Globus pallidus (tissue), 1 donor: ENCODE measurements at regions not wholly inside any gene's neighbourhood (a gene's known extent, or its start where the extent isn't known, plus 50 kb on each side); places are given as distances from the start of the nearest gene placed in this dataset.

Source experiments
- DNase-seq: peaks from one replicate; pipeline ENCODE4 v3.0.0-alpha.2; 2015; ENCODE audit warnings: low spot score

DNA sequence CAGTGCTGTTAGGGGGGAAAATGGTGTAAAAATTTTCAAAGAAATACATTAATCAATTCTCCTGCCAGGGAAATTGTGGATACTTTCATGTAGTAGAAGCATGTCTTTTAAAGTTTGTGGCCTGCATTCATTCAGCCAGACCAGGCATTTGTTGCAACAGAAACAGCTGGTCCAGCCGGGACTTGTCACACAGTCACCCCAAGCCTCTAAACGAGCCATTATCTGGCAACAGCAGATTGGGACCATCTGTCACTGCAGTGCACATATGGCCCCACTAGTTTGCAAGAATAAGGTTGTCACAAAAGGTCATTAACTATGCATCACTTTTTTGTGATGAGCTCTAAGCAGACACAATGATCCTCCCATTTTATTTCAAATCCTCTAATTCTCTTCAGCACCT is 193.9 kb downstream of the PHLDA1 start:
- no peak for DNase-seq

DNA sequence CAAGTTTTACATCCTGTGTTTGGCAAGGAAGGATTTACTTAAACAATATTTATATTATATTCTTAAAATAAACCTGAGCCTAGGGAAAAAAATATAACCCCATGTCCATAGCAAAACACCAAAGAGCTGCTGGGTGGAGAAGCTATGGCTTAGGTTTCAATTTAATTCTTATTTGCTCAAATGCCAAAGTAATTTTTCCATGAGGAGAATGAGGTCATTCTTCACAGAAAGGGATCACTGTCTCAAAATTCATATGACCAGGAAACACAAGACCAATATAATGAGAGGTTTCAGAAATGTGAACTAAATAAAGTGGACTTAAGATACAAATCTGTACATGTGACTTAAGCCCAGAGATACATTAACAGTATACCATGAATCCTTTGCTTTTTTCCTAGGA is 195.0 kb downstream of the PHLDA1 start:
- no peak for DNase-seq

DNA sequence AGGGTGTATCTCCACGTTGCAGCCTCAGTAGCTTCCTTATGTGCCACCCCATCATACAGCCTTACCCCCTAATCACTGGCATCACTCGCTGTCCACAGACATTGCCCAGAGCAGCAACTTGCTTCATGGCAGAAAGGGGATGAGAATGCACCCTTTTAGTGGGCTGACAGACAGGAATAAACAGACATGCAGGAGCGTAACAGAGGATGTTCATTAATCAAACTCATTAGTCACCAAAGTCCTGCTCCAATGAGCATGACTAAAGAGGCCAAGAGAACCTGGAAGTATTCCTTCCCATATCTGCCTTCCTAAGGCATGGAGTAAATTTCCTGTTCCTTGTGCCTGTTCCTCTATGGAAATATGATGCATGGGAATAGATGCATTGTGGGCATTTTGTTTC is 197.0 kb downstream of the PHLDA1 start:
- no peak for DNase-seq

DNA sequence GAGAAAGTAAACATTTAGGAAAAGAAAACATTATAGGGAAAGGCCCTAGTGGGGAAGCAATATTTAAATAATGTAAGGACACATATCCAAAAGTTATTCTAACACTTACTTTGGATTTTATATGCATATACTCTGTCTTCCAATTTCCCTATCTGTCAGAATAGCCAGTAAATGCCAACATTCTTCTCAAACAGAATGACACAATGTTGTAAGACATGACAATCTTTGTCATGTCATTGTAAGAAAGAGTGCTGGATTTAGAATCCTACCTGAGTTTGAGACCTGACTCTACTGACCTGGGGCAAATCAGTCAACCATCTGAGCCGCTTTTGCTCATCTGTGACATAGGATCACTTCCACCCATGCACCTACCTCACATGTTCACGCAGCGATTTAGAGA is 198.3 kb downstream of the PHLDA1 start:
- DNase-seq = no peak

DNA sequence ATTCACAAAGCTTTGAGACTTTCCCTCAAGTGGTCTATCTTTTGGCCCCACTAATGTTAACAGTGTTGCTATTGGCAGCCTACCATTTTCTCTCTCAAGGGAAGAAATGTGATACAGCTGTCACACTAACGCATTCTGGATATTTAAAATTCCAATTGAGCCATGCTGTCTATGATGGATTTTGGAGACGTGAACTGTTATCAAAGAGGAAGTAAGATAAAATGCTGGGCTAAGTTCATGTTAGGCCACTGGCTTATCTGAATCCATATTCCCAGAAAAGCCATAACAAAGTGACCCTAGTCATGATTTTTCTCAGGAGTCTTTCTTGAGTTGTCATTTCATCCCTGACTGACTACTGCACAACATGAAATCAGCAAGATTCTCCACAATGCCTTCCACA is 200.2 kb downstream of the PHLDA1 start:
- DNase-seq = no peak

DNA sequence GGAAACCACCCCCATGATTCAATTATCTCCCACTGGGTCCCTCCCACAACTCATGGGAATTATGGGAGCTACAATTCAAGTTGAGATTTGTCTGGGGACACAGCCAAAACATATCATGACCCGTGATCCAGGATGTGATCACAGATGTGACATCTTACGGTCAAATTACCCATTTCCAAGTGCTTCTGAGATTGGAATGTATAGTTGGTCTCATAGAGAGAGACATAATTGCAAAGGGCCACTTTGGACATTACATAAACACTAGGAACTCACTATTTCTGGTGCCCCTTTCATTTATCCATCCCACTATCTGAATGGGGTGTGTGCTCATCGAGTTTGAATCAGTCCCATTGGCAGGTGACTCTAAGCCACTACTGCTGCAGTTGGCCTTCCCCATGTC is 204.5 kb downstream of the PHLDA1 start:
- no peak for DNase-seq

DNA sequence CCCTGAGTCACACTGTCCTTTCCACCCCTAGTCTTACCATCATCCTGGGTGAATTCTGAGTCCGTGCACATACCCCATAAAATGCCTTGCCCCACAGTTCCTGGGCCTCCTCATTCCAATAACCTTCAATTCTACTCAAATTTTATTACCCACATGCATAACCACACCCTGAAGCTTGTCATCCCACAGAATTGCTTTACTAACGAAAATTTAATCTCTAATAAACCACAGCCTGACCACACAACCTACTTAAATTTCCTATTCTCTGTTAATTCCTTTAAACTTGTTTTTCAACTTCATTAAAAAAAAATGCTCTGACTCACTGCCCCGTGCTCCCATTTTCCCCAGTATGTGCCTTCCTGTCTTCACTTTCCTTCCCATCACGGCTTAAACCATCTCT is 205.9 kb downstream of the PHLDA1 start:
- no peak for DNase-seq

DNA sequence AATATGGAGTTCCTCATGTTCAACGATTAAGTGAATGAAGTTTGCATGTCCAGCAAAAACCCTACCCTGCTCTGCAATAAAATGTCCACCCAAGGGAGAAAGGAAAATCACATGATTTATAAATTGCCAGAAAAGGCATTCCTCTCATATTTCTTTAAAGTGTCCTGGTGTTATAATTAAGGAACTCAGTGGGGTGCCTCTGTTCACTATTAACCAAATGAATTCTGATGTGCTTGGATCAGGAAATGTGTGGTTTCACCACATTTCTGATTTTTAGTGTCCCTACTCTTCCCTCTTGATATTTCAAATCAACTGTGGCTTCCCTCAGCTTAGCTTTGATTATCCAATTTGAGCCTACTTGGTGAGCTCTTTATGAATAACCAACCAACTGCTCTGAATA is 208.1 kb downstream of the PHLDA1 start:
- DNase-seq = no peak

DNA sequence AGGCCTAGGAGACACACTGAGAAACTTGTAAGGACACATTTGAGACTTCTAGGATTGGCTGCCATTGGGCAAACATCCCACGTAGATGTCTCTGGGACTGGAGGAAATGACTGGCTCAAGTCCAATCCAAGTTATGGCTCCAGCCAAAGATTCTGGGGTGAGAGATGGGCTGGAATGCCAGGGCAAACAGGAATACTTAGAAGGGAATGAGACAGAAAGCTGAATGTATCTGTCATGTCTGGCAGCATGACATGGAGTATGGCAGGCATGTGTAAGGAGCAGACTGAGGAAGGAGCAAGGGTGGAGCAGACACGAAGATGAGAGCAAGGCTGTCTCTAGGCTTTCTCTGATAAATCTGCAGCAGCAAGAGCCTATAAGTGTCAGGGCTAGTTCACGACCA is 209.2 kb downstream of the PHLDA1 start:
- no peak for DNase-seq

DNA sequence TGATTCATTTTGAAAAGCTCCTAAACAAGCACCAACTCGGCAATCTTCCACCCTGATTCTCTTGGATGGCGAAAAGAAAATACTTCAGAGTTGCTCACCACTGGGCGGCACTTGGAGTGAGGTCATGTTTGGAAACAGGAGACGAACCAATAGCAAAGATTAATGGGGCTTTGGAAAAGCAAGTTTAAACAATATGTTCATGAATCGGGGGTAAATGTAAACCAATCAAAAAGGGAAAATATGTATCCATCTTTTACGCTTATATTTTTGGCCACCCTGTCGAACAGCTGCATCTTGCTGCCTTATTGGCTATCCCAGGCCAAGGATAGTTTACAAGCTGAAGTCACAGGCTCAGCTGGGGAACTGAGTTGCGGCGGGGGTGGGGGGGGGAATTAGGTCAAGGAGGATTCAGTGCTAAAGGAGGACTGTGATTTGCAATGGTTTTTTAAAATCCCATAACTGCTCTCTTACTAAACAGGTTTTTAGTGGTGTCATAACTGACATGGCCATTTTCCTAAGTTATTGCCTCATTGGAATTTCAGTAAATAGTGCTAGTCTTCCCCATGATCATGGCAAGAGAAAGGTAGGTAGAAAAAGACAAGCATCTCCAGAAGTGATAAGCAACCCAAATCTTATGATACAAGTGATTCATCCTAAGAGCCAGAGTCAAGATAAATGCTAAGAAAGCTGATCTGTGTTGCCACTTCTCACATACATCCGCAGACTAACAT is 210.6 kb downstream of the PHLDA1 start:
- DNase-seq = no peak

DNA sequence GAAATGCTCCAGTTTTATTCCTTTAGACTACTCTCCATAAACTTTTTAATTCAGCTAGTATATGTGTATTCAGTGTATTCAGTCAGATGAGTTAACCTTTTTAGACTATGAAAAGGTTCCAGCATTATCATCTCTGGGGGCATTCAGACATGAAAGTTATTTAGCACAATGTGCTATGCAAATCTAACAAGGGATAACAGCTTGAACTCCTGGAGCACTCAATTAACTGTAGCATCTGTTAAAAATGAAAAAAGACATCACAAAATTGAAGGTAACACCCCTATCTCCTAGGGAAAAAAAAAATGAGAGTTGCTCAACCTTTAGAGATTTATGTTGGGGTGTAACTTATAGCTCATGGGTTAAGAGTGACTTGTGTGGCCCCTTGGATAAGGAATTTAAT is 211.5 kb downstream of the PHLDA1 start:
- DNase-seq = no peak

DNA sequence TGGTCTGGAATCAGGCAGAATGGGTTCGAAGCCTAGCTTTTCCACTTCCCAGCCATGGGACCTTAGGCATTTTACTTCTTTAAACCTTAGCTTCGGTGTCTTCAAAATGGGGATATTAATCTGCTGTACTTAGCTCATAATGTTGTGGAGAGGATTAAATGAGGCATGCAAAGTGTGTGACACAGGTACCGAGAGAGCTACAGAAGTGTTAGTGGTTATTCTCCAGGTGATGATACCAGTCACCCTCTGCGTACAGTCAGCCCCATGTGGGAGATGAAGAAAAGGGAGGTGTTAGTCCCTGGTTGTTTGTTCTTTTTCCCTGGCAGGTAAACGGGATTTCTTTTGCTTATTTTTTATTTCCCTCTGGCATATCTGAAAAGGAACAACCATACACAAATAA is 212.1 kb downstream of the PHLDA1 start:
- DNase-seq = no peak

DNA sequence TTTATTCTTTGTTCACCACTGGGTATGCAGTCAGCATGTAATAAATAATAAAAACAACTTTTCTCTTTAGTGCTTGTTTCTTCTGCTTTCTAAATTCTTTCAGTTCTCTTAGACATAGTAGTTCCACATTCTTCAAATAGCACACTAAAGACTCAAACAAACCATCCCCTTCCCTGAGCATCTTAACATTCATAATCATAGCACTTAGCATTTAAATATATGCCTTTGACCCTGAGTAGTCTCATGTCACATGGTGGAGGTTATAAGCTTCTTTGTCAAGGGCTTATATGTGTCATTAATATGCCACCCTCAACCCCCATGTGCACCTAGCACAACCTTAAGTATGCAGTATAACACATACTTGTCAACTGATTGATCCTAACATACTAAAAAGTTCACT is 212.7 kb downstream of the PHLDA1 start:
- no peak for DNase-seq

DNA sequence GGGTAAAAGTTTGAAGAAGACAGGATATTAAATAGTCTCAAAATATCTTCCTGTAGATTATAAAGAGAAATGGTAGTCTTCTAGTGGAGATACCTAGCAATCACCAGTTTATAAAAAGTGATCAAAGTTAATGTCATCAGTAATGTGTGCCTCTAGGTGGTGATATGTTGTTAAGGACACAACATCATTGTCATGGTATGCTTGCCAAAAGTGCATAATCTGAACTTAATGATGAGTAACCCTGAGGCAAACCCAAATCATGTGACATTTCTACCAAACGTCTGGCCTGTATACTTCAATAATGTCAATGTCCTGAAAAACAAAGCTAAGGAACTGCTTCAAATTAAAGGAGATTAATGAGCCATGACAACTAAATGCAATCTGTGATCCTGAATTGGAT is 214.7 kb downstream of the PHLDA1 start:
- no peak for DNase-seq

DNA sequence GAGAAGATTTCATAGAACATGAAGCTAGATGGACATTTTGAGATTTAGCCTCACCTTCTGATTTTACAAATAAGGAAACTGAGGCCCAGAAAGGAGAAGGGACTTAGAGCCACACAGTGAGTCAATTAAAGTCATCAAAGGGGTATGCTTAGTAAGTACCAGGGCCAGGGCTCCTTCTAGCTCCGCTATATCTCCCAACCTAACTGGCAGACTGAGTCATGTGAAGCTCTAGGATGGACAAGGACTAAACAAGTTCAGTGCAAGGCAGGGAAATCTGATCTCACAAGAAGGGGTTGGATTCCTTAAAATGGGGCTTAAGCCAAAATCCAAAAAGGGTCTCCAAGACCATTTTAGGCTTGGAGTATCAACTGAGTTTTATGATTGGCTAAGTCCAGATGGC is 215.8 kb downstream of the PHLDA1 start:
- DNase-seq = no peak

DNA sequence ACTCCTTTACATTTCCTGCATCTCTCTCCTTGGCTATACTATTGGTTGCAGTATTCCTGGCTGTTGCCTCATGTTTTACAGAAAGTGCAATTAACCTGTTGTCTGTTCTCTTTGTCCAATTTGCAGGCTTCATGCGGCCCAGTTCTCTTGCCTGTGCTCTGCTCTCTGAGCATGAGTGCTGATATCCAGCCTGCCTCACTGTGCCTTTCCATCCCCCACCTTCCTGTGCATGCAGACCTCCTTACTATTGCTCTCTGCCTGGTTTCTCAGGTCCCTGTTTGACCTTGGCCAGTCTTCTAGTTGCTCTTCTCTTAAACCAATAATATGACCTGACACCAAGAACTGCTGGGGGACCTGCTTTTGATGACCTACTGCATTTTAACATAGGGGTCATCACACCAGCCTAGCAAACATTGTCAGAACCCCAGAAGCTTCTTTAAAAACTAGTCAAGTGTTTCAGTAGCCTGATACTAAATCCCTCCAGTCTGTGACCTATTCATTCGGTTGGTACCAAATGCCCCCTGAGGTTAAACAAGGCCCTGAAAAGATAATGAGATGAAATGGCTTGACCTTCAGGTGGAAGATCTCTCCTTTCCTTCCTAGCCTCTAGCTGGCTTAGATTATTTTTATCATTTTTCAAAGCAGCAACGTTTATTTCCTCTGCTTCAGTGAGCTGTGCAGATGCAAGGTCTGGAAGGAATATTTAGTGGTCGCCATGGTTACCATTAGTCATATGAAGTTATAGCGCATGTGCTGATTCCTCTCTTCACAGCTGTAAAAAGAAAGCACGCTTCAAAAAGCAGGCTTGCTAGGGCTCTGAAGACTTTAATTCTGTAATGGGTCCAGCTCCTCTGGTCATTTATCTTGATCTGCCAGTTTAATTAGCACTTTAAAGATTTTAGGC is 216.5 kb downstream of the PHLDA1 start:
- DNase-seq = no peak

DNA sequence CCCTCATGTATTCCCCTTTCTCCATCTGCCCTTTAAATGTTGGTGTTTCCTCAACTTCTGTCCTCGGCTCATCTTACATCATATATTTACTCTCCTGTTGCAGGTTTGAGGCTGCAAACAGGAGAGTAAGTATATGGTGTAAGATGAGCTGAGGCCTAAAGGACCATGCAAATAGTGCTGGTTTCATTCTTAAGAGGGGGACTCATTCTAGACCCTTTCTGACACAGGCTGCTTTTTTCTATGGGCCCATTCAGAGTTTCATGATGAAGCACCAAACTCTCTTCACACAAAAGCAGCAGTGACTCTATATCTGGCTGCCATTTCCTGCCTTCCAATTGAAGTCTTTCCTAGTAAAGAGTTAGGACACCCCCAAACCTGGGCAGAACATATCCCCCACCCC is 218.5 kb downstream of the PHLDA1 start:
- DNase-seq = no peak

DNA sequence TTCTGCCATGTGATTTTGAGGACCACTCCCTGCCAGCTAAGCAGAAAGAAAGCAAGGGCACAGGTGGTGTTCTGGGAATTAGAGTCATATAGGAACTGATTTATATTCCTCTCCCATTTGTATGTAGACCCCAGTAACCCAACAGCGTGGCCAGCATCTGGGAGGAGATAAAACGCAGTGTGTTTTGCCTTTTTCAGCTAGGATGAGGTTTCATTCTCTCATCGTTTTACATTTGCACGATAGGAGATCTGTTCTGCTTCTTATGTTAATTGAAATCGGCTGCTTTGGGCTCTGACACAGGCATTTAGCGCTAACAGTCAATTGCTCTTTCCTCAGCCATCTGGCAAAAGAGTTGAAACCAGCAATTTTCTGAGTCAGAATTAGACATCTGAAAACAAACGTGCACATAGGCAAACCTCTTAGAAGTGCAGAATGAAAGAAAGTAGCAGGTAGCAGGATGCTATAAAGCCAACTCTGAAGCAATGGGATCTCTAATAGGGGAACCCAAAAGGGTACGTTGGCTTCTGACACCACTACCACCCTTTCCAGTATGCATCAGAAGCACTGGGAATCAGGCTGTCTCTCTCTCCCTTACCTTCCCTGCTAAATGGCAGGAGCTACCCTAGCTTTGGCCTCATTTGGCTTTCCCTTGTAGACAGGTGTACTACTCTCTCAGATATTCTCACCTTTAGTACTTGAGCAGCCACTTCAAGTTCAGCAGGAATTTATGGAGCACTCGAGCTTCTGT is 219.1 kb downstream of the PHLDA1 start:
- DNase-seq = no peak

DNA sequence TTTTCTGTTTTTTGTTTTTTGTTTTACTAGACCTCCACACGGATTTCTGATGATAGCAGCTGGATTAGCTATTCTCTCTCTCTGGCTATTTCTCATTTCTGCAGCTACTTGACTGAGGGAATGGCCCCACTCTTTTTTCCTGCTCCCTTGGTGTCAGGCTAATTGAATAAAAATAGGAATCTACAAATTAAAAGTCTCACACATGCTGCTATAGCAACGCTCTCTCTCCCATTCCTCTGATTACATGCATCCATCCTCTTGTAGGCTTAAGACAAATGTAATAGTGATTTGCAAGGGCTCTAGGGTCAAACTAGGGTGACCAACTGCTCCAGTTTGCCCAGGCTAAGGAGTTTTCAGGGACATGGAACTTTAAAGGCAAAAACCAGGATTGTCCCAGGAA is 221.8 kb downstream of the PHLDA1 start:
- no peak for DNase-seq

DNA sequence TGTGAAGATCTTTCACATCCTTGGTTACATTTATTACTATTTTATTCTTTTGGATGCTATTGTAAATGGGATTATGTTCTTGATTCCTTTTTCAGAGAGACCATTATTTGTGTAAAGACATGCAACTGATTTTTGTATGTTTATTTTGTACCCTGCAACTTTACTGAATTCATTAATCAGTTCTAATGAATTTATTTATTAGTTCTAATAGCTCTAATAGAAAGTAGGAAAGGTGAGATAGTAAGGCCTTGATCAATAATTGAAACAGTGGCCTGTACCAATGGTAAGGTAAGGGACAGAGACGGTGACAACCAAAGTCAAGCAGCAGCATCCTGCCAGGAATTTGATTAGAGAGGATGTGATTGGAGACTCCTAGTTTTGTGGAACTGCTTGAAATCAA is 224.1 kb downstream of the PHLDA1 start:
- no peak for DNase-seq

DNA sequence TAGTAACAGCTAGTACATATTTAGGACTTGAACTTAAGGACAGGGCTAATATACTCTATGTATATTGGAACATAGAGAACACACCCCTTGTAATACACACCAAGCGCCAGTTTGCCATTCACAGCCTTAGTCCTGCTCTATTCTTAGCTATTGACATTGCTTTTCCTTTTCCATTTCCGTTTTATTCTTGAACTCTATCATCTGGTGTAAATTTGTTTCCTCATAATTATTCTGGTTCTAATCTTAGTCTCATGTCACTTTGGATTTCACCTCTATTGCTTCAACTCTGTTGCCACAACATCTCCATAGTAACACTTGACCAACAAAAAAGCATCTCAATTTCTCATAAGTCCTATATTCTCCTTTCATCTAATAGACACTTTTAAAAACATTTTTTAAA is 225.7 kb downstream of the PHLDA1 start:
- no peak for DNase-seq

DNA sequence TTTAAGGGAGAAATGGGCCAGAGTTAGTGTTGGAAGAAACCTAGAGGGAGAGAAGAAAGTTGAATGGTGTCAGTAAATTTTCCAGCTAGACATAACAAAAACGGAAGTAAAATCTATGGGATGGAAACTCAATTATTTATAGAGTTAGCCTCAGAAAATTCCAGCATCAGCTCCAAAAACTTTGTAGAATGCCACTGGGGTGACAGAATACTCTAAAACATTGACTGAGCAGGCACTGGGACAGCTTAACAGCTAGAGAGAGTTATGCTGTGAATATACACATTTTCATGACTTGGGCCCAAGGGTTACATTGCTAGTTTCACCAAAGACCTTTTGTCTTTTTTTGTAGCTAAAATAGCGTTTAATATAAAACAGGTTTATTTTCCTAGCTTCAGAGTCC is 226.3 kb downstream of the PHLDA1 start:
- DNase-seq = no peak
